Mucosa of descending colon (tissue), 3 donors: ENCODE measurements at regions not wholly inside any gene's neighbourhood (a gene's known extent, or its start where the extent isn't known, plus 50 kb on each side); places are given as distances from the start of the nearest gene placed in this dataset.

ENCODE experiments used
- ATAC-seq: fragments of 200-7000 bp; cut with Tn5 transposase; one replicate; pipeline ENCODE4 v1.9.1; 2020; ENCODE audit warnings: mild to moderate bottlenecking, moderate library complexity
- DNase-seq, 3 donors: peaks; one replicate each; pipeline ENCODE4 v3.0.0-alpha.2; 2020
- H3K36me3 ChIP-seq: fragments of 200-600 bp; one replicate; pipeline ENCODE4 v1.8.0; 2021; ENCODE audit warnings: low read depth, mild to moderate bottlenecking
- H3K4me1 ChIP-seq: fragments of 200-600 bp; one replicate; pipeline ENCODE4 v1.8.0; 2021; ENCODE audit warnings: low read depth, mild to moderate bottlenecking
- H3K4me3 ChIP-seq: fragments of 200-600 bp; one replicate; pipeline ENCODE4 v1.8.0; 2021; ENCODE audit warnings: mild to moderate bottlenecking
- H3K9me3 ChIP-seq: fragments of 200-600 bp; one replicate; pipeline ENCODE4 v1.8.0; 2021; ENCODE audit warnings: mild to moderate bottlenecking
- intact Hi-C, 2 donors: fragments of 100-400 bp; cut with DNase I in 1 of 2; cut with micrococcal nuclease in 1 of 2; formaldehyde crosslinking; loops; one replicate each; pipeline versions ENCODE4 v1.11.0 to v1.11.1; 2022; cut with DNase I, micrococcal nuclease
- TF ChIP-seq, protein P1 (sequence below): fragments of 200-600 bp; IDR thresholded peaks from one replicate; pipeline ENCODE4 v1.8.0; 2022; ENCODE audit warnings: antibody characterized with exemption, mild to moderate bottlenecking
- donor health status: DM: no; HTN: no; CAD: no; lungs with moderate emphysema.
- donor health status: DM: no; HTN: no; CAD: no.
- donor health status: DM: no; HTN: yes; CAD: no.

DNA sequence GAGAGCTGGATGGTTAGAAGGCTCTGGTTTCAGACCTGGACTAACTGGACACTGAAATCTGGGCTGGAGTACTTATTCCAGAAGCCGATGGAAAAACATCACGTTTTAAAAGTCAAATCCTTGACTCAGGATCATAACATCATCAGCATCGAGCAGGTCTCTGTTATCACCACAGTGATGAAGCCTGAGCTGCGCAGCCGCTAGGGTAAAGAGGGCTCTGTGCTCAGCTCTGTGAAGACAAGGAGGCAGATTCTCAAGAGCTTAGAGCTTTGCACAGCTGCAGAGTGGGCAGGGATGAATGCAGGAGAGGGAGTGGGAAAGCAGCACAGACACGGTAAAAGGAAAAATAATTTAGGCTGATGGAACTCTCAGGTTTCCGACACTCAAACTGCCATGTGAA, 208.8 kb upstream of the TAS2R1 start:
- DNase-seq (no peak), ATAC-seq (no peak)
- Histone ChIP-seq H3K9me3 (no peaks in the 10 kb centered on the region), H3K4me3 (no peak overlapping the region), H3K4me1 (no peaks in the 10 kb centered on the region), H3K36me3 (no peaks in the 10 kb centered on the region)
- TF ChIP-seq, protein P1, sequence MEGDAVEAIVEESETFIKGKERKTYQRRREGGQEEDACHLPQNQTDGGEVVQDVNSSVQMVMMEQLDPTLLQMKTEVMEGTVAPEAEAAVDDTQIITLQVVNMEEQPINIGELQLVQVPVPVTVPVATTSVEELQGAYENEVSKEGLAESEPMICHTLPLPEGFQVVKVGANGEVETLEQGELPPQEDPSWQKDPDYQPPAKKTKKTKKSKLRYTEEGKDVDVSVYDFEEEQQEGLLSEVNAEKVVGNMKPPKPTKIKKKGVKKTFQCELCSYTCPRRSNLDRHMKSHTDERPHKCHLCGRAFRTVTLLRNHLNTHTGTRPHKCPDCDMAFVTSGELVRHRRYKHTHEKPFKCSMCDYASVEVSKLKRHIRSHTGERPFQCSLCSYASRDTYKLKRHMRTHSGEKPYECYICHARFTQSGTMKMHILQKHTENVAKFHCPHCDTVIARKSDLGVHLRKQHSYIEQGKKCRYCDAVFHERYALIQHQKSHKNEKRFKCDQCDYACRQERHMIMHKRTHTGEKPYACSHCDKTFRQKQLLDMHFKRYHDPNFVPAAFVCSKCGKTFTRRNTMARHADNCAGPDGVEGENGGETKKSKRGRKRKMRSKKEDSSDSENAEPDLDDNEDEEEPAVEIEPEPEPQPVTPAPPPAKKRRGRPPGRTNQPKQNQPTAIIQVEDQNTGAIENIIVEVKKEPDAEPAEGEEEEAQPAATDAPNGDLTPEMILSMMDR: no peak
- intact Hi-C loops: no loop called here

DNA sequence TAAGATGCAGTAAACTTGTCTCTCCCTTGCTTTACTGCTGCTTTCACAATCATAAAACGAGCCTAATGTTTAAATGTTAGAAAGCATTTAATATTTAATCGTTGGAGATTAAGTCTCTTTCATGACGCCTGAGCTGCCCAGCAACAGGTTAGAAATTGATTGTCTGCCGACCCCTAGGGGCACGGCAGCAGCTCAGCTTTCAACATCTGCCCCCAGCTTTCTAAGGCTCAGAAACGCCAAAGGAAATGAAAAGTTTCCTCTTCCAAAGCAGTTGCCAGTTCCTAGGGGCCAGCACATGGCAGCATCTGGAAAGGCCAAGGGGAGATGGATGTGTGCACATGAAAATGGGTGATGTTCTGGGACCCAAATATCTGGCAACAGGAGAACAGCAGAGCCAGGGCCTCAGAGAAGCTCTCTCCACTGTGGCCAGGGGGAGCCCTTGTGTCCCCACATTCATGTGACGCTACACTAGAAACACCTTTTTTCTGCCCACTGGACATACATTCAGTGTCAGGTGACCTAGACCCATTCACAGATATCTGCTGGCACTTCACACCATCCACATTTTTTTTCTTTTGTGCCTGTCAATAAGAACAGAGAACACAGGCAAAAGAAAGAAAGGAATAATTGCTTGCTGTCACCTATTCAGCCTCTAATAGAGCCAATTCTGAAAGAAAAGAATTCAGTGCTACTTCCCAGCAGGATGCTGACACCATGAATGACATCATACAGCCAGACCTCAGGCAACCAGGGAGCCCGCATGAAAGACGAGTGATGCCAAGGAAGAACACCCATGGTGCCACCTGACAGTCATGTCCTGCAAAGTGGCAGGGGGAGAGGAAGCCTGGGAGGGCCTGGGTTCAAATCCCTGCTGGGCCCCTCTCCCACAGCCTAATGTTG, 205.0 kb upstream of the TAS2R1 start:
- DNase-seq: no peak
- H3K36me3 ChIP-seq: no peaks in the 10 kb centered on the region
- no peak overlapping the region for H3K4me3 ChIP-seq
- no peaks in the 10 kb centered on the region for H3K9me3 ChIP-seq
- H3K4me1 ChIP-seq: no peaks in the 10 kb centered on the region
- intact Hi-C loops: no loop called here
- ATAC-seq: no peak
- TF ChIP-seq, protein P1: no peak

DNA sequence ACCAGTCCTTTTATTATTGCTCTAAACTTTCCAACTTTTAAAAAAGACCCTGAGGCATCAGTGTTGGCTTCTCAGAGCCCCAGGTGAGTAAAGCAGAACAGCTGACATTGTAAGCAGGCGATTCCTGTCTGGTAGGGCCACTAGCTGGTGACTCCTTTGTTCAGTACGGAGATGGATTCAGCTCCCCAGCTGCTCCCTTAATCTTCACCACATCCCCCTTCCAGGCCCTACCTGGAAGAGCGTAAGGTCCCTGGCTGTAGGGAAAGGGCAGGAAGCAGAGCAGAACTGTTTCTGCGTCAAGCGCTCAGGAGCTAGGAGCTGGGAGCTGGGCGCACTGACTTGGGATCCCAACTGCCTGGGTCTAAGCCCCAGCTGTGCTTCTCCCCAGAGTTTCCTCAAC, 203.7 kb upstream of the TAS2R1 start:
- DNase-seq: no peak
- H3K36me3 ChIP-seq: no peaks in the 10 kb centered on the region
- no peak for ATAC-seq
- H3K9me3 ChIP-seq: no peaks in the 10 kb centered on the region
- TF ChIP-seq, protein P1: no peak
- intact Hi-C loops: no loop called here
- no peak overlapping the region for H3K4me3 ChIP-seq
- no peaks in the 10 kb centered on the region for H3K4me1 ChIP-seq

DNA sequence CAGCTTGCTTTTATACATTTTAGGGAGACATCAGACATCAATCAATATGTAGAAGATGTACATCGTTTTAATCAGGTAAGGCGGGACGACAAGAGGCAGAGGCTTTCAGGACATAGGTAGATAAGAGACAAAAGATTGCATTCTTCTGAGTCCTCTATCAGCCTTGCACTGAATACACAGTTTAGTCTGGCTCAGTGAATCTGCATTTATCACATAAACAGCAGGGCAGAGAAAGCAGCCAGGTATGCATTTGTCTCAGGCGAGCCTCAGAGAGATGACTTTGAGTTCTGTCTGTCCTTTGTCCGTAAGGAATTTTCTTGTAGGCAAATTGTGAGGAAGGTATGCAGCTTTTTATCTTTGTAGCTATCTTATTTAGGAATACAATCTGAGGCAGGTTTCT, 202.8 kb upstream of the TAS2R1 start:
- no peaks in the 10 kb centered on the region for H3K4me1 ChIP-seq
- H3K9me3 ChIP-seq: no peaks in the 10 kb centered on the region
- no peak overlapping the region for H3K4me3 ChIP-seq
- DNase-seq: no peak
- H3K36me3 ChIP-seq: no peaks in the 10 kb centered on the region
- TF ChIP-seq, protein P1: no peak
- intact Hi-C loops: no loop called here
- no peak for ATAC-seq

DNA sequence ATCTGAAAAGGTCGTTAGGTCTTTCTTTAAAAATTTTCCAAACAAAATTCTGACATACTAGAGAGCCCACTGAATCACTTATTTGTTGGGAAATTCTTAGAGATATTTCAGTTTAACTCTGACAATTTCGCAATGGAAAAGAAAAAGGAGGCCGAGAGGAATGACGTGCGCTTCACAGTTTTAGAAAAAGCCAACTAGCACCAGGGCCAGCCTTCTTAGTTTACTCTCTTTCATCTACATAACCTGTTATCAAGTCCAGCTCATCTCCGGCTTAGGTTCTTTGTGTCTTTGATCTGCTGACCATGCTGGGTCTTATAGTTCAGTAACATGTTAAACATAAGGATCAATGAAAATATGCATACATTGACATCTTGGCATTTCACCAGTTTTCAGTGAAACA, 201.7 kb upstream of the TAS2R1 start:
- intact Hi-C loops: no loop called here
- TF ChIP-seq, protein P1: no peak
- DNase-seq (no peak), ATAC-seq (no peak)
- Histone ChIP-seq H3K36me3 (no peaks in the 10 kb centered on the region), H3K9me3 (no peaks in the 10 kb centered on the region), H3K4me1 (no peaks in the 10 kb centered on the region), H3K4me3 (no peak overlapping the region)
